A172 (cell line): ENCODE measurements at regions not wholly inside any gene's neighbourhood (a gene's known extent, or its start where the extent isn't known, plus 50 kb on each side); places are given as distances from the start of the nearest gene placed in this dataset.
A peak's percentile ranks its signal among the peaks of the same experiment; 100 is the strongest.
"Not testable (repeated sequence)": the region's sequence is repeated elsewhere in the genome, so short reads cannot be mapped to it uniquely, and the experiment has no call there.

Source experiments
- DNase-seq: peaks from one replicate; pipeline ENCODE4 v3.0.0-alpha.2; 2015; ENCODE audit warnings: low spot score

GRCh38 chrX:25442499-25442898, 426.7 kb upstream of the ARX start:
- peak; percentile 6 for DNase-seq

GRCh38 chrX:25433307-25433706, 417.5 kb upstream of the ARX start:
- DNase-seq = no peak

GRCh38 chrX:25432396-25432795, 416.6 kb upstream of the ARX start:
- no peak for DNase-seq

- DNase-seq = no peak
These were observed 412.2 kb upstream of the ARX start for GRCh38 chrX:25427873-25428555.

GRCh38 chrX:25404163-25404562, 388.4 kb upstream of the ARX start:
- not testable (repeated sequence) for DNase-seq

- DNase-seq = no peak
These were observed 373.5 kb upstream of the ARX start for GRCh38 chrX:25389266-25389665.

GRCh38 chrX:25383196-25383595, 367.4 kb upstream of the ARX start:
- DNase-seq = no peak

- DNase-seq = no peak
These were observed 340.7 kb upstream of the ARX start for GRCh38 chrX:25356456-25356855.

GRCh38 chrX:25344161-25344936, 328.6 kb upstream of the ARX start:
- DNase-seq = peak; percentile 17

GRCh38 chrX:25343060-25343459, 327.3 kb upstream of the ARX start:
- DNase-seq = no peak

GRCh38 chrX:25337841-25338240, 322.1 kb upstream of the ARX start:
- no peak for DNase-seq

GRCh38 chrX:25300994-25301393, 285.2 kb upstream of the ARX start:
- DNase-seq = no peak

GRCh38 chrX:25296850-25297249, 281.1 kb upstream of the ARX start:
- DNase-seq = no peak

- no peak for DNase-seq
These were observed 279.7 kb upstream of the ARX start for GRCh38 chrX:25295466-25295865.

- no peak for DNase-seq
These were observed 274.4 kb upstream of the ARX start for GRCh38 chrX:25290132-25290531.

GRCh38 chrX:25288676-25289075, 272.9 kb upstream of the ARX start:
- DNase-seq = no peak

GRCh38 chrX:25287521-25287920, 271.8 kb upstream of the ARX start:
- DNase-seq = no peak

- no peak for DNase-seq
These were observed 269.8 kb upstream of the ARX start for GRCh38 chrX:25285598-25285997.

- no peak for DNase-seq
These were observed 263.7 kb upstream of the ARX start for GRCh38 chrX:25279510-25279909.

- no peak for DNase-seq
These were observed 262.6 kb upstream of the ARX start for GRCh38 chrX:25278341-25278740.

GRCh38 chrX:25277574-25277973, 261.8 kb upstream of the ARX start:
- no peak for DNase-seq

- DNase-seq = no peak
These were observed 259.4 kb upstream of the ARX start for GRCh38 chrX:25275159-25275558.

- peak; percentile 43 for DNase-seq
These were observed 225.7 kb upstream of the ARX start for GRCh38 chrX:25241461-25241860.

- DNase-seq = no peak
These were observed 210.4 kb upstream of the ARX start for GRCh38 chrX:25226151-25226550.
